Loucy (cell line): ENCODE measurements at regions not wholly inside any gene's neighbourhood (a gene's known extent, or its start where the extent isn't known, plus 50 kb on each side); places are given as distances from the start of the nearest gene placed in this dataset.

Source experiments
- CTCF ChIP-seq: fragments of 200-600 bp; sonication (generic); conservative IDR thresholded peaks from 2 replicates; pipeline ENCODE4 v1.5.1; 2014; ENCODE audit warnings: mild to moderate bottlenecking, antibody characterized with exemption, low read length
- EZH2phosphoT487 ChIP-seq: fragments of 200-600 bp; IDR thresholded peaks from 2 replicates; pipeline ENCODE4 v1.6.1; 2018; ENCODE audit warnings: antibody characterized with exemption, mild to moderate bottlenecking, moderate library complexity, borderline replicate concordance

GRCh38 chr5:72702881-72703434 is 113.5 kb upstream of the TNPO1 start:
- no peak for TF ChIP-seq CTCF
- TF ChIP-seq EZH2phosphoT487 = no peak
